Sigmoid colon (tissue), 6 donors: ENCODE measurements at regions not wholly inside any gene's neighbourhood (a gene's known extent, or its start where the extent isn't known, plus 50 kb on each side); places are given as distances from the start of the nearest gene placed in this dataset.
"Not testable (repeated sequence)": the region's sequence is repeated elsewhere in the genome, so short reads cannot be mapped to it uniquely, and the experiment has no call there.

Experiments
- DNase-seq: peaks from one replicate; pipeline ENCODE4 v3.0.0-alpha.2; 2019
- H3K27ac ChIP-seq, 4 donors: fragments of 200-600 bp; sonication (generic); one replicate each; pipeline ENCODE4 v1.5.1; 2016 to 2019; ENCODE audit warnings: mild to moderate bottlenecking in 1 of 4
- H3K27me3 ChIP-seq, 3 donors: fragments of 200-600 bp; sonication (generic); one replicate each; pipeline ENCODE4 v1.5.1; 2019; ENCODE audit warnings: mild to moderate bottlenecking in 1 of 3
- H3K36me3 ChIP-seq, 4 donors: fragments of 200-600 bp; sonication (generic); one replicate each; pipeline ENCODE4 v1.5.1; 2016 to 2019
- H3K4me1 ChIP-seq, 4 donors: fragments of 200-600 bp; sonication (generic); one replicate each; pipeline ENCODE4 v1.5.1; 2017 to 2019
- H3K4me3 ChIP-seq, 4 donors: fragments of 200-600 bp; sonication (generic); one replicate each; pipeline ENCODE4 v1.5.1; 2017 to 2019; ENCODE audit warnings: mild to moderate bottlenecking in 2 of 4, moderate library complexity in 1 of 4
- H3K9me3 ChIP-seq, 4 donors: fragments of 200-600 bp in 3 of 4; sonication (generic) in 3 of 4; one replicate each; pipeline versions ENCODE4 v1.5.1 to v1.6.1; 2013 to 2019
- CTCF ChIP-seq, 4 experiments: fragments of 450-650 bp in 3 of 4; fragments of 200-600 bp in 1 of 4; IDR thresholded peaks; one replicate each; pipeline ENCODE4 v1.5.1; 2016 to 2019; ENCODE audit warnings: antibody characterized with exemption in 4 of 4, mild to moderate bottlenecking in 3 of 4, moderate library complexity in 2 of 4
- EP300 ChIP-seq, 4 donors: sonication (generic); formaldehyde crosslinking; IDR thresholded peaks; one replicate each; pipeline ENCODE4 v1.6.1; 2017; ENCODE audit warnings: antibody characterized with exemption in 4 of 4
- POLR2A ChIP-seq, 2 donors: fragments of 450-650 bp; IDR thresholded peaks; one replicate each; pipeline ENCODE4 v1.6.1; 2016; ENCODE audit warnings: antibody characterized with exemption in 2 of 2, mild to moderate bottlenecking in 2 of 2, moderate library complexity in 2 of 2
- POLR2AphosphoS5 ChIP-seq, 4 donors: sonication (generic); formaldehyde crosslinking; IDR thresholded peaks; one replicate each; pipeline ENCODE4 v1.6.1; 2017; ENCODE audit warnings: antibody characterized with exemption in 4 of 4
- WGBS, 2 donors: extraction: QIAGEN DNeasy Blood & Tissue Kit; methylation state at CpG; one replicate each; pipeline ENCODE4 v1.1.7; 2013; 5-methylcytosine and 5-hydroxymethylcytosine counted together
- intact Hi-C: fragments of 100-400 bp; cut with DNase I; formaldehyde crosslinking; loops from one replicate; pipeline ENCODE4 v1.15.1; 2023
- donor health status: healthy with polysubstance abuse.
- donor health status: healthy.

GRCh38 chr12:127501916-127502315 is 765.1 kb upstream of the TMEM132C start:
- no peaks in the 10 kb centered on the region for H3K9me3 ChIP-seq
- DNase-seq, result no peak
- H3K27me3 ChIP-seq, result no peaks in the 10 kb centered on the region
- intact Hi-C loops, result no loop called here
- TF ChIP-seq CTCF (IDR thresholded peaks at IDR 0.05) (no peak), POLR2A (IDR thresholded peaks at IDR 0.05) (no peak), POLR2AphosphoS5 (IDR thresholded peaks at IDR 0.05) (no peak), EP300 (IDR thresholded peaks at IDR 0.05) (no peak)
- no peak overlapping the region for H3K4me3 ChIP-seq
- H3K4me1 ChIP-seq, result no peaks in the 10 kb centered on the region
- 72 to 91% methylated on average over 6 of the region's 6 CpGs for WGBS, 2 donors
- H3K27ac ChIP-seq, result no peak overlapping the region
- H3K36me3 ChIP-seq, result no peaks in the 10 kb centered on the region

- TF ChIP-seq POLR2AphosphoS5 (IDR thresholded peaks at IDR 0.05) (no peak), EP300 (IDR thresholded peaks at IDR 0.05) (no peak), CTCF (IDR thresholded peaks at IDR 0.05) (no peak), POLR2A (IDR thresholded peaks at IDR 0.05) (no peak)
- DNase-seq, result no peak
- intact Hi-C loops, result no loop called here
- no peak overlapping the region for H3K4me3 ChIP-seq
- no peaks in the 10 kb centered on the region for H3K27me3 ChIP-seq
- no peaks in the 10 kb centered on the region for H3K36me3 ChIP-seq
- H3K4me1 ChIP-seq, result no peaks in the 10 kb centered on the region
- H3K9me3 ChIP-seq, result no peaks in the 10 kb centered on the region
- H3K27ac ChIP-seq, result no peak overlapping the region
- 90% methylated on average over 7 of the region's 7 CpGs for WGBS, 2 donors
Observed at GRCh38 chr12:127503246-127503645, 763.7 kb upstream of the TMEM132C start.

- H3K9me3 ChIP-seq, H3K27ac ChIP-seq, H3K4me1 ChIP-seq, H3K4me3 ChIP-seq, intact Hi-C loops, H3K36me3 ChIP-seq, H3K27me3 ChIP-seq, DNase-seq: not testable (repeated sequence)
- 69 to 81% methylated on average over 4 of the region's 4 CpGs for WGBS, 2 donors
Observed at GRCh38 chr12:127503996-127504395, 763.0 kb upstream of the TMEM132C start.

GRCh38 chr12:127504874-127505273 is 762.1 kb upstream of the TMEM132C start:
- Histone ChIP-seq H3K9me3 (no peaks in the 10 kb centered on the region), H3K36me3 (no peaks in the 10 kb centered on the region), H3K4me3 (no peak overlapping the region), H3K27ac (no peak overlapping the region), H3K4me1 (no peaks in the 10 kb centered on the region), H3K27me3 (no peaks in the 10 kb centered on the region)
- DNase-seq, result no peak
- WGBS, 2 donors, result 82 to 90% methylated on average over 5 of the region's 5 CpGs
- intact Hi-C loops, result no loop called here
- TF ChIP-seq CTCF (IDR thresholded peaks at IDR 0.05) (no peak), EP300 (IDR thresholded peaks at IDR 0.05) (no peak), POLR2AphosphoS5 (IDR thresholded peaks at IDR 0.05) (no peak), POLR2A (IDR thresholded peaks at IDR 0.05) (no peak)

GRCh38 chr12:127507341-127507740 is 759.6 kb upstream of the TMEM132C start:
- no peaks in the 10 kb centered on the region for H3K36me3 ChIP-seq
- WGBS, 2 donors, result 79 to 82% methylated on average over 6 of the region's 6 CpGs
- no peaks in the 10 kb centered on the region for H3K27me3 ChIP-seq
- H3K4me1 ChIP-seq, result no peaks in the 10 kb centered on the region
- H3K9me3 ChIP-seq, result no peaks in the 10 kb centered on the region
- no peak overlapping the region for H3K27ac ChIP-seq
- no peak overlapping the region for H3K4me3 ChIP-seq
- intact Hi-C loops, result no loop called here
- TF ChIP-seq POLR2AphosphoS5 (IDR thresholded peaks at IDR 0.05) (no peak), POLR2A (IDR thresholded peaks at IDR 0.05) (no peak), EP300 (IDR thresholded peaks at IDR 0.05) (no peak), CTCF (IDR thresholded peaks at IDR 0.05) (no peak)
- no peak for DNase-seq
